ENCODE measurements at regions not wholly inside any gene's neighbourhood (a gene's known extent, or its start where the extent isn't known, plus 50 kb on each side); places are given as distances from the start of the nearest gene placed in this dataset.

GRCh38 chr3:150069154-150069527, 98.4 kb upstream of the PFN2 start:
- Histone ChIP-seq H2BK20ac (ENCODE audit: low read length) (no peak overlapping the region), H3K27ac (ENCODE audit: low read depth, low read length) (no peak overlapping the region), H3K14ac (ENCODE audit: insufficient read length) (no peak overlapping the region), H4K5ac (ENCODE audit: insufficient read length, low read depth, low read length) (no peak overlapping the region), H3K79me2 (ENCODE audit: control insufficient read depth in 1 of 2, insufficient read depth in 2 of 2, low read length in 2 of 2) (no peaks in the 10 kb centered on the region), H2BK12ac (ENCODE audit: low read depth, low read length) (no peak overlapping the region), H3K4me1 (replicated peaks in 1 of 4; ENCODE audit: control insufficient read depth in 3 of 4, insufficient read depth in 4 of 4, low read length in 3 of 4) (no peaks in the 10 kb centered on the region), H3K23me2 (ENCODE audit: low read depth, low read length) (no peaks in the 10 kb centered on the region), H3K79me1 (ENCODE audit: low read depth, low read length) (no peaks in the 10 kb centered on the region), H4K8ac (ENCODE audit: extremely low read depth, insufficient read depth, low read length) (no peak overlapping the region), H3K18ac (ENCODE audit: extremely low read depth, low read length) (no peak overlapping the region), H3K36me3 (ENCODE audit: control insufficient read depth in 2 of 4, insufficient read depth in 4 of 4, low read length in 3 of 4) (no peaks in the 10 kb centered on the region), H3K27me3 (replicated peaks in 1 of 4; ENCODE audit: control insufficient read depth in 3 of 4, extremely low read depth in 1 of 4, insufficient read depth in 3 of 4, low read length in 3 of 4) (no peaks in the 10 kb centered on the region), H2BK5ac (ENCODE audit: low read depth, low read length) (no peak overlapping the region), H3K9me3 (ENCODE audit: insufficient read depth in 2 of 2, low read depth in 1 of 2, low read length in 1 of 2) (no peaks in the 10 kb centered on the region), H2AFZ (ENCODE audit: low read length) (no peak overlapping the region), H2BK120ac (replicated peaks; ENCODE audit: low read depth, low read length) (no peak overlapping the region), H3K4me2 (ENCODE audit: insufficient read depth in 1 of 2, low read depth in 2 of 2, low read length in 2 of 2) (no peak overlapping the region), H4K91ac (replicated peaks; ENCODE audit: insufficient read length, low read length) (no peak overlapping the region), H2AK5ac (ENCODE audit: low read depth, low read length) (no peak overlapping the region), H3K4ac (replicated peaks; ENCODE audit: insufficient read length, low read depth, low read length) (no peak overlapping the region), H3K9ac (replicated peaks in 1 of 4; ENCODE audit: extremely low read depth in 1 of 4, low read depth in 3 of 4, low read length in 3 of 4) (no peak overlapping the region), H4K20me1 (replicated peaks in 1 of 2; ENCODE audit: control insufficient read depth in 1 of 2, insufficient read depth in 2 of 2, low read length in 2 of 2) (no peaks in the 10 kb centered on the region), H3K4me3 (ENCODE audit: extremely low read depth in 1 of 4, insufficient read depth in 2 of 4, low read depth in 3 of 4, low read length in 4 of 4) (no peak overlapping the region), H3K56ac (replicated peaks; ENCODE audit: insufficient read length, low read depth, low read length) (no peak overlapping the region), H3K23ac (ENCODE audit: insufficient read length) (no peak overlapping the region), H2BK15ac (ENCODE audit: low read length) (no peak overlapping the region)
- WGBS, 2 experiments (ENCODE audit: extremely low coverage in 1 of 2, insufficient coverage in 1 of 2, insufficient read length in 1 of 2, insufficient replicate concordance in 2 of 2, low coverage in 1 of 2, low lambda C conversion rate in 2 of 2, missing lambda C conversion rate in 1 of 2), result 75% methylated on average over 1 of the region's 1 CpG; no CpG with 5 or more reads in 1 of the 2 experiments
- FAIRE-seq, result no peak
- ChIA-PET POLR2A (ENCODE audit: partially characterized antibody) (interaction anchor here (1.1 kb wide), 1 partner anchor 98 kb away, joined by 3 read pairs; the partner anchor contains the start of gene PFN2), CTCF (ENCODE audit: partially characterized antibody) (interaction anchor here (1.2 to 1.8 kb wide), 6 partner anchors 9 to 132 kb away, joined by 3 to 6 read pairs (median 3); no protein-coding TSS in a partner anchor)
- no peak for DNase-seq (ENCODE audit: low read depth in 1 of 2, low spot score in 2 of 2)
- no peak for TF ChIP-seq SP2 (IDR thresholded peaks at IDR 0.05; ENCODE audit: low read length)
- TF ChIP-seq BACH1 (IDR thresholded peaks at IDR 0.05; ENCODE audit: low read length), result no peak
- no peak for TF ChIP-seq CEBPB (IDR thresholded peaks at IDR 0.05; ENCODE audit: low read depth, low read length)
- no peak for TF ChIP-seq SIN3A (conservative IDR thresholded peaks at IDR 0.05 in 1 of 2, IDR thresholded peaks at IDR 0.05 in 1 of 2; ENCODE audit: low read depth in 1 of 2, low read length in 2 of 2)
- TF ChIP-seq POLR2A (IDR thresholded peaks at IDR 0.05; ENCODE audit: control extremely low read depth in 1 of 2, low read depth in 2 of 2, low read length in 2 of 2), result no peak
- TF ChIP-seq SP4 (IDR thresholded peaks at IDR 0.05; ENCODE audit: low read length), result no peak
- TF ChIP-seq KDM5A (IDR thresholded peaks at IDR 0.05; ENCODE audit: low read length), result no peak
- TF ChIP-seq RFX5 (IDR thresholded peaks at IDR 0.05; ENCODE audit: borderline replicate concordance, low read depth, low read length), result no peak
- no peak for TF ChIP-seq CBX8 (IDR thresholded peaks at IDR 0.05; ENCODE audit: borderline replicate concordance, low read depth, low read length)
- TF ChIP-seq SIRT6 (IDR thresholded peaks at IDR 0.05; ENCODE audit: low read length), result no peak
- no peak for TF ChIP-seq TAF7 (optimal IDR thresholded peaks at IDR 0.05; ENCODE audit: borderline replicate concordance, low read depth, low read length)
- no peak for TF ChIP-seq HDAC2 (IDR thresholded peaks at IDR 0.05; ENCODE audit: borderline replicate concordance in 1 of 2, low read depth in 2 of 2, low read length in 2 of 2)
- TF ChIP-seq ASH2L (IDR thresholded peaks at IDR 0.05; ENCODE audit: low read length), result no peak
- no peak for TF ChIP-seq MAX (IDR thresholded peaks at IDR 0.05)
